Vagina (tissue), 2 donors: ENCODE measurements at regions not wholly inside any gene's neighbourhood (a gene's known extent, or its start where the extent isn't known, plus 50 kb on each side); places are given as distances from the start of the nearest gene placed in this dataset.

Experiments
- DNase-seq, 2 donors: peaks; one replicate each; pipeline ENCODE4 v3.0.0-alpha.2; 2017; ENCODE audit errors: extremely low spot score in 2 of 2
- H3K27ac ChIP-seq: fragments of 200-600 bp; sonication (generic); one replicate; pipeline ENCODE4 v1.5.1; 2019
- H3K27me3 ChIP-seq: fragments of 200-600 bp; sonication (generic); one replicate; pipeline ENCODE4 v1.5.1; 2019
- H3K36me3 ChIP-seq, 2 donors: fragments of 200-600 bp; sonication (generic); one replicate each; pipeline ENCODE4 v1.5.1; 2017 to 2019
- H3K4me1 ChIP-seq: fragments of 200-600 bp; sonication (generic); one replicate; pipeline ENCODE4 v1.5.1; 2019
- H3K4me3 ChIP-seq, 2 donors: fragments of 200-600 bp; sonication (generic); 1 replicate in 1 of 2; 2 replicates in 1 of 2; pipeline ENCODE4 v1.5.1; 2016 to 2019
- H3K9me3 ChIP-seq: fragments of 200-600 bp; sonication (generic); one replicate; pipeline ENCODE4 v1.5.1; 2019
- CTCF ChIP-seq, 3 experiments: fragments of 450-650 bp in 2 of 3; fragments of 200-600 bp in 1 of 3; sonication (generic) in 1 of 3; IDR thresholded peaks; one replicate each; pipeline ENCODE4 v1.5.1; 2017 to 2019; ENCODE audit warnings: antibody characterized with exemption in 3 of 3, mild to moderate bottlenecking in 2 of 3, moderate library complexity in 2 of 3
- POLR2A ChIP-seq, 2 donors: fragments of 450-650 bp; IDR thresholded peaks; one replicate each; pipeline ENCODE4 v1.6.1; 2017; ENCODE audit warnings: antibody characterized with exemption in 2 of 2, mild to moderate bottlenecking in 2 of 2, moderate library complexity in 2 of 2
- POLR2AphosphoS5 ChIP-seq, 2 donors: sonication (generic); formaldehyde crosslinking; IDR thresholded peaks; one replicate each; pipeline ENCODE4 v1.9.0; 2017; ENCODE audit warnings: antibody characterized with exemption in 2 of 2, mild to moderate bottlenecking in 2 of 2, low read depth in 1 of 2; ENCODE audit not compliant: insufficient read depth in 1 of 2
- intact Hi-C: fragments of 100-400 bp; cut with DNase I; formaldehyde crosslinking; loops from one replicate; pipeline ENCODE4 v1.15.1; 2023

GRCh38 chr2:188078534-188078933 is 213.1 kb upstream of the GULP1 start:
- Histone ChIP-seq H3K4me3 (no peak overlapping the region), H3K4me1 (no peaks in the 10 kb centered on the region), H3K27ac (no peak overlapping the region), H3K36me3 (no peaks in the 10 kb centered on the region), H3K27me3 (no peaks in the 10 kb centered on the region), H3K9me3 (no peaks in the 10 kb centered on the region)
- intact Hi-C loops = no loop called here
- no peak for TF ChIP-seq POLR2AphosphoS5 (IDR thresholded peaks at IDR 0.05; ENCODE audit: insufficient read depth in 1 of 2, low read depth in 1 of 2)
- TF ChIP-seq CTCF (IDR thresholded peaks at IDR 0.05) = no peak
- TF ChIP-seq POLR2A (IDR thresholded peaks at IDR 0.05) = no peak
- no peak for DNase-seq

DNA sequence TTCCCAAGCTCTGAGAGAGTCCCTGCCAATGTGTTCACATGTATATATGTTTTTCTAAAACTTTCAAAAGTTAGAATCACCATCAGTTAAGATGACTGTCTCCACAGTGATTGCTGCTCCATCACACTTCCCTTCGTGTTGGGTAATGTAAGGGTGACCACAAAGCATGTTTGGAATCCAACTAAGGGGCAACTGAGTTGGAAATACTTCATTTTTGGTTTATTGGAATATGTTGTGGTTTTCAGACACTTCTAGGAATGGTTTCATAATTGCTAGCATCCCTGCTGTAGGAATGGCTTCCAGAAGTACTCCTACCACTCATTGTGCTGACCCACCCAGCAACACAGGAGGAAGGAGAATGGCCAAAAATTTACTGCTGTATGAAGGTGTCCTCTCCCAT is 212.5 kb upstream of the GULP1 start:
- no peaks in the 10 kb centered on the region for H3K36me3 ChIP-seq
- intact Hi-C loops = no loop called here
- H3K4me3 ChIP-seq = no peak overlapping the region
- no peak overlapping the region for H3K27ac ChIP-seq
- no peaks in the 10 kb centered on the region for H3K9me3 ChIP-seq
- DNase-seq = no peak
- TF ChIP-seq POLR2AphosphoS5 (IDR thresholded peaks at IDR 0.05; ENCODE audit: insufficient read depth in 1 of 2, low read depth in 1 of 2) (no peak), CTCF (IDR thresholded peaks at IDR 0.05) (no peak), POLR2A (IDR thresholded peaks at IDR 0.05) (no peak)
- no peaks in the 10 kb centered on the region for H3K27me3 ChIP-seq
- H3K4me1 ChIP-seq = no peaks in the 10 kb centered on the region

DNA sequence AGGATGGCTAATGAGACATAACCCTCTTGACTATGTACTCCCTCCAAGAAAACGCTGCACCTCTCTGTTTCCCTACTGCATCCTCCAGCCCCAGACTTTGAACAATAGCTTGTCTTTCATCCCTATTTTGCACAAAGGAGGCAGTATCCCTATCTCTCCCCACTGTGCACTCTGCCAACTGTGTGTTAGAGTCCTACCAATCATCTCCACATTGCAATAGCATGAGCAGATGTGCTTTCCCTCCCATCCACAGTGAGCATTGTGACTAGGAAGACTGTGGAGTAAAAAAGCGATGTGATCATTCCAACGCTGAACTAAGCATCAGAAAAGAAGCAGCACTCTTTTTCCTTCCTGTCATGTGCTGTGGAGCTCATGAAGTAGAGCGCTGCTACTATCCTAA is 206.3 kb upstream of the GULP1 start:
- intact Hi-C loops = no loop called here
- no peak for DNase-seq
- no peak for TF ChIP-seq CTCF (IDR thresholded peaks at IDR 0.05)
- TF ChIP-seq POLR2AphosphoS5 (IDR thresholded peaks at IDR 0.05; ENCODE audit: insufficient read depth in 1 of 2, low read depth in 1 of 2) = no peak
- no peak for TF ChIP-seq POLR2A (IDR thresholded peaks at IDR 0.05)

DNA sequence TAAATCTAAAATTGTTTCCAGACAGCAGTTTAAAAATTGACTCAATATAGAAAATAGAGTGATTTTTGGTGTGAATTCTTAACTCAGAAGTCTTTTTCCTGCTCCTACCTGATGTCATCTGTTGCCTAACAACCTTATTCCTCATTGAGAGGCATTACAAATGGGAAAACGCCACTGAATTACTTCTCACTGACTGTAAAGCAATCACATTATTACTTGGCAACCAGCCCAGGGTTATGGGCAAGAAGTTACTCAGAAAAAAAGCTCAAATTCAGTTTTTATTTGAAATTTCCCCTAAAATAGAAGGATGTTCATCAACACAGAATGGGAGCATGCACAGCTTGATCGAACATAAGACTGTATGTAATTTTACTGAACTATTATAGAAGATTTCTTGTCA is 201.8 kb upstream of the GULP1 start:
- no peaks in the 10 kb centered on the region for H3K4me1 ChIP-seq
- no peaks in the 10 kb centered on the region for H3K27me3 ChIP-seq
- DNase-seq = no peak
- TF ChIP-seq POLR2A (IDR thresholded peaks at IDR 0.05) = no peak
- TF ChIP-seq POLR2AphosphoS5 (IDR thresholded peaks at IDR 0.05; ENCODE audit: insufficient read depth in 1 of 2, low read depth in 1 of 2) = no peak
- TF ChIP-seq CTCF (IDR thresholded peaks at IDR 0.05) = no peak
- H3K4me3 ChIP-seq = no peak overlapping the region
- intact Hi-C loops = no loop called here
- no peaks in the 10 kb centered on the region for H3K36me3 ChIP-seq
- H3K9me3 ChIP-seq = no peaks in the 10 kb centered on the region
- H3K27ac ChIP-seq = no peak overlapping the region

More for the DNA sequence above, 206.3 kb upstream of the GULP1 start:
- Histone ChIP-seq H3K27me3 (no peaks in the 10 kb centered on the region), H3K36me3 (no peaks in the 10 kb centered on the region), H3K9me3 (no peaks in the 10 kb centered on the region), H3K4me1 (no peaks in the 10 kb centered on the region), H3K4me3 (no peak overlapping the region), H3K27ac (no peak overlapping the region)

DNA sequence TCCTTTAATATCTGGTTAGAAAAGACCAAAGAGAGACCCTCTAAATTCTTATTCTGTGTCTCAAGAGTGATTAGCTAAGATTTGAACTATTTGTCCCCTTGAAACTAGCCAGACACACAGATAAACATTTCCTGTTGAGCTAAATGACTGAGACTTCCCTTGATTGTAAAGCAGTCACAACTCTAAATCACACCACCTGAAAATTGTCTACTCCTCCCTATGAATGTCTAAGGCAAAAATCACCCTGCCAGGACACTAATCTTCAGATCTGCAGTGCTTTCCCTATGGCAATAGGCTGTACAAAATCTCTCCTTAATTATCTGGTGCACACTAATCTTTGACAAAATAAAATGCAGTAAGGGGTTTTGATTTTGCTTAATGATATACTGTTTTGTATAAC is 200.5 kb upstream of the GULP1 start:
- Histone ChIP-seq H3K4me3 (no peak overlapping the region), H3K36me3 (no peaks in the 10 kb centered on the region), H3K4me1 (no peaks in the 10 kb centered on the region), H3K9me3 (no peaks in the 10 kb centered on the region), H3K27ac (no peak overlapping the region), H3K27me3 (no peaks in the 10 kb centered on the region)
- no peak for TF ChIP-seq POLR2AphosphoS5 (IDR thresholded peaks at IDR 0.05; ENCODE audit: insufficient read depth in 1 of 2, low read depth in 1 of 2)
- no peak for TF ChIP-seq POLR2A (IDR thresholded peaks at IDR 0.05)
- TF ChIP-seq CTCF (IDR thresholded peaks at IDR 0.05) = no peak
- DNase-seq = no peak
- intact Hi-C loops = no loop called here
